Thoracic aorta (tissue), 2 donors: ENCODE measurements at regions not wholly inside any gene's neighbourhood (a gene's known extent, or its start where the extent isn't known, plus 50 kb on each side); places are given as distances from the start of the nearest gene placed in this dataset.

ENCODE experiments used
- ATAC-seq: fragments of 150-250 bp; one replicate; pipeline ENCODE4 v1.8.0; 2017; ENCODE audit warnings: low read depth; ENCODE audit not compliant: insufficient number of reproducible peaks, low FRiP score
- DNase-seq: peaks from one replicate; pipeline ENCODE4 v3.0.0-alpha.2; 2020; ENCODE audit warnings: low spot score
- H3K27ac ChIP-seq, 2 donors: fragments of 200-600 bp; sonication (generic); 1 replicate in 1 of 2; 2 replicates in 1 of 2; pipeline ENCODE4 v1.5.1; 2016; ENCODE audit warnings: mild to moderate bottlenecking in 2 of 2, moderate library complexity in 2 of 2
- H3K27me3 ChIP-seq: fragments of 200-600 bp; sonication (generic); replicated peaks from 2 replicates; pipeline ENCODE4 v1.6.0; 2016; ENCODE audit warnings: mild to moderate bottlenecking; ENCODE audit not compliant: insufficient read depth
- H3K36me3 ChIP-seq: fragments of 200-600 bp; sonication (generic); one replicate; pipeline ENCODE4 v1.5.1; 2016
- H3K4me1 ChIP-seq, 2 donors: fragments of 200-600 bp; sonication (generic); 1 replicate in 1 of 2; 2 replicates in 1 of 2; pipeline versions ENCODE4 v1.5.1 to v1.6.0; 2016; ENCODE audit warnings: low read depth in 2 of 2, mild to moderate bottlenecking in 1 of 2; ENCODE audit not compliant: control insufficient read depth in 1 of 2
- H3K4me3 ChIP-seq: fragments of 200-600 bp; sonication (generic); 2 replicates; pipeline ENCODE4 v1.5.1; 2016; ENCODE audit warnings: mild to moderate bottlenecking
- H3K9me3 ChIP-seq: fragments of 200-600 bp; sonication (generic); 2 replicates; pipeline ENCODE4 v1.5.1; 2016
- TF ChIP-seq, protein P1 (sequence below): fragments of 200-600 bp; sonication (generic); IDR thresholded peaks from one replicate; pipeline ENCODE4 v1.5.1; 2019; ENCODE audit warnings: antibody characterized with exemption

DNA sequence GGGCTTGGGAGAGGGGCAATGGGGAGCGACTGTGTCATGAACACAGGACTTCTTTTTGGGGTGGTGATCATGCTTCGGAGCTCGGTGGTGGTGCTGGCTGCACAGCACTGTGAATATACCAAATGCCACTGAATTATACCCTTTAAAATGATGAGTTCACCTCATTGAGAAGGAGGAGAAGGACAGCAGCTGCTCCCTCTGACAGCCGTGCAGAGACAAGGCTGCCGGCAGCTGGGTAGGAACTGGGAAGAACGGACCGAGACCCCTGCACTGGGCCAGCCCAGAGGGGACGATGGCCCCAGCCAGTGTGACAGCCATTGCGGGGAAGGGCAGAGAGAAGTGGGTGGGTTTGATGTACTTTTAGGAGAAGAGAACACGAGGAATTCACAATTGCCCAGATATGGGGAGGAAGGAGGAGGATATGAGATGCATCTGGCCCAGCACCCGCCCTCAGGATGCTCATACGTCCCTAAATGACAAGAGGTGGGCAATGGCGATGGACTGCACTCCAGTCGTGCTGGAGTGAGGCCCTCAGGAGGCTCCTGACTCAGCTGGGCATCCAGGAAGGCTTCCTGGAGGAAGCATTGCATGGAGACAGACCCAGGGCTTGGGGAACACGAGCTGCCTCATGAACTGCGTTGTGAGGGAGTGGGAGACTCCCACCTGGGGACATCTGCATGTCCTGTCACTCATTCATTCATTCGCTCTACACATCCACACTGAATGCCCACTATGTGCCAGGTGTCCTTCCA is 64.3 kb upstream of the C14orf180 start:
- ATAC-seq (no peak), DNase-seq (no peak)
- Histone ChIP-seq H3K36me3 (no peaks in the 10 kb centered on the region), H3K27ac (no peak overlapping the region), H3K9me3 (peaks cover 6% of the 10 kb centered on the region), H3K4me3 (no peak overlapping the region), H3K4me1 (no peaks in the 10 kb centered on the region), H3K27me3 (no peaks in the 10 kb centered on the region)
- TF ChIP-seq, protein P1, sequence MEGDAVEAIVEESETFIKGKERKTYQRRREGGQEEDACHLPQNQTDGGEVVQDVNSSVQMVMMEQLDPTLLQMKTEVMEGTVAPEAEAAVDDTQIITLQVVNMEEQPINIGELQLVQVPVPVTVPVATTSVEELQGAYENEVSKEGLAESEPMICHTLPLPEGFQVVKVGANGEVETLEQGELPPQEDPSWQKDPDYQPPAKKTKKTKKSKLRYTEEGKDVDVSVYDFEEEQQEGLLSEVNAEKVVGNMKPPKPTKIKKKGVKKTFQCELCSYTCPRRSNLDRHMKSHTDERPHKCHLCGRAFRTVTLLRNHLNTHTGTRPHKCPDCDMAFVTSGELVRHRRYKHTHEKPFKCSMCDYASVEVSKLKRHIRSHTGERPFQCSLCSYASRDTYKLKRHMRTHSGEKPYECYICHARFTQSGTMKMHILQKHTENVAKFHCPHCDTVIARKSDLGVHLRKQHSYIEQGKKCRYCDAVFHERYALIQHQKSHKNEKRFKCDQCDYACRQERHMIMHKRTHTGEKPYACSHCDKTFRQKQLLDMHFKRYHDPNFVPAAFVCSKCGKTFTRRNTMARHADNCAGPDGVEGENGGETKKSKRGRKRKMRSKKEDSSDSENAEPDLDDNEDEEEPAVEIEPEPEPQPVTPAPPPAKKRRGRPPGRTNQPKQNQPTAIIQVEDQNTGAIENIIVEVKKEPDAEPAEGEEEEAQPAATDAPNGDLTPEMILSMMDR: no peak

DNA sequence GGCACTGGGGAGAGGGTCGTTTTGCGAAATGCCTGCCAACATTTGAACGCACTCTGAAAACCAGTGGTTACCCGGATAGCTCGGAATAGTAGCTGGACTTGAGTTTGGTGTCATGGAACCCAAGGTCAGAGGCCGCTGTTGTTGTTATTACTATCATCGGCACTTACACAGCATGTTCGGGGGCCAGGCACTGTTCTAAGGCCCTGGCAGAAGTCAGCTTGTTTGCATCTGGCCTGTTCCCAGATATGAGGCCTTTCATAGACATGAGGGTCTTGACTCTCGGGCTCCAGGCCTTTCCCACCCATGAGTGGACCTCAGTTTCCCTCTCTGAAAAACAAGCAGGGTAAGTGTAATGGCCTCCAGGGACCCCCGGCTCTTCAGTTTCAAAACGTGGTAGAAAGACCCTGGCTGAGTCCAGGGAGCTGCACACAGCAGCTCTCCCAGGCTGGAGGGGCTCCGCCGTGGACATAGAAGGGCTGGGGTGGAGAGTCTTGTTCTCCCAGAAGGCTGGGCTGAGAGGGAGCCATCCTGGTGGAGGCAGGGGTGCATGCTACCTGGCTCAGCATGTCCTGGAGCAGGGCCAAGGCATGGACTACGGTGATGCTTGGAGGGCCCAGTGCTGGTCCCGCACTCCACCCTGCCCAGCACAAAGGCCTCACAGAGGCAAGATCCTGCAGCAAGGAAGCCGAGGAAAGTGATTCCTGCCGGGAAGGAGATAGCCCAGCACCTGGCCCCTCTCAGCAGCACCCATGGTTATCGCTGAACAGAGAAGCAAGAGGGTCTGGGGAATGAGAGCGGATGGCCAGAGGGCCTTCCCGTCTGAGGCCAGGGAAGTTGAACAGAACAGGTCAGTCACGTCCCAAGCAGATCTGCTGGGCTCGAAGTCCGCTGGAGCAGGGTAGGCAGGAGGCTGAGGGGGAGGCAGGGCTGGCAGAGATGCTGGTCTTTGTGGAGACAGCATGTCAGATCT is 63.5 kb upstream of the C14orf180 start:
- Histone ChIP-seq H3K36me3 (no peaks in the 10 kb centered on the region), H3K4me1 (no peaks in the 10 kb centered on the region), H3K4me3 (no peak overlapping the region), H3K27ac (no peak overlapping the region), H3K27me3 (no peaks in the 10 kb centered on the region), H3K9me3 (peaks cover 6% of the 10 kb centered on the region)
- ATAC-seq (no peak), DNase-seq (no peak)
- TF ChIP-seq, protein P1: no peak

DNA sequence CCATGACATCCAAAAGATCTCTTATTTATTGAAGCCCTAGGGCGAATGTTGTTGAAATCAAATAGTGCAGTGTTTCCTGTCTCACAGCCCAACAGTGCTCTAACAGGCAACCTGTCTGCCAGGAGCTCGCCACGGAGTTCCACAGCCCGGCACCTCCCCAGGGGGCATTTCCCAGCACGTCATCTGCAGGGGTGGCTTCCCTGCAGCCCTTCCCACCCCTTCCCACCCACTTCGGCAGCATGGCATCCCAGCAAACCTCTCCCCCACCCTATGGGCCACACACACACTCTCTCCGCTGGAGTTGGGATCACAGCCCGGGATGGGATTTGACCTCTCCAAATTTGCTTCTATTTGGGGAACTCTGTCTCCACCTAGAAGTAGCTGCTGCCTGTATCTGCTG is 62.7 kb upstream of the C14orf180 start:
- Histone ChIP-seq H3K27me3 (no peaks in the 10 kb centered on the region), H3K4me1 (no peaks in the 10 kb centered on the region), H3K4me3 (no peak overlapping the region), H3K9me3 (peaks cover 6% of the 10 kb centered on the region), H3K36me3 (no peaks in the 10 kb centered on the region), H3K27ac (no peak overlapping the region)
- DNase-seq (no peak), ATAC-seq (no peak)
- TF ChIP-seq, protein P1: no peak

DNA sequence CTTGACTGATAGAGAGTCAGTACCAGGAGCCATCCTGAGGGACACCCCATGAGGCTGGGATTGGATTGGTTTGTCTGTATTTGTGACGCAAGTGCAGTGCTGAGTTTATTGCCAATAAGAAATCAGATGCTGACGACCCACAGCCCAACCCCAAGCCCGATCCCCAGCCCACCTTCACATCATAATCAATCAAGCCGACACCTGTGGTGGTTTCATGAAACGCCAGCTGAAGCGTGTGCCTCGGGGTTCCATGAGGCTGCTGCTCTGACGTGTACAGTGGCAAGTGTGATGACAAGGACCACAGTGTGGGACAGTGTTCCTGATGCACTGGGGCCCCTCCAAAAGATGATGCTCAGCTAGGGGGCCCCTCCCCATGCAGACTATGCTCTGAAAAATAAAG is 62.1 kb upstream of the C14orf180 start:
- Histone ChIP-seq H3K9me3 (peaks cover 6% of the 10 kb centered on the region), H3K4me1 (no peaks in the 10 kb centered on the region), H3K27me3 (no peaks in the 10 kb centered on the region), H3K4me3 (no peak overlapping the region), H3K36me3 (no peaks in the 10 kb centered on the region), H3K27ac (no peak overlapping the region)
- ATAC-seq: no peak
- TF ChIP-seq, protein P1: no peak
- no peak for DNase-seq

DNA sequence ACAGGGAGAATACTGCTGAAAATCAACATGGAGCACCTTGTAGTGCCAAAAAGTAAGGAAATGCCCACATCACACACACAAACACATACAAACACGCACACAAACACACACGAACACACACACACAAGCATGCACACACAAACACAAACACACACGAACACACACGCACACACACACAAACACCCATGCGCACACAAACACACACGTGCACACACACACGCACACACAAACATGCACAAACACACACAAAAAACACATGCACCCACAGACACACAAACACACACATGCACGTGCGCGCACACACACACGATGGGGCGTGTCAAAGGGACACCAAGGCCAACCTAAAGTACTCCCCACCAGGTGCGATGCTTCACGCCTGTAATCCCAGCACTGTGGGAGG is 61.7 kb upstream of the C14orf180 start:
- DNase-seq (no peak), ATAC-seq (no peak)
- no peaks in the 10 kb centered on the region for H3K4me1 ChIP-seq
- H3K27ac ChIP-seq: no peak overlapping the region
- H3K36me3 ChIP-seq: no peaks in the 10 kb centered on the region
- TF ChIP-seq, protein P1: no peak
- no peak overlapping the region for H3K4me3 ChIP-seq
- peaks cover 6% of the 10 kb centered on the region for H3K9me3 ChIP-seq
- no peaks in the 10 kb centered on the region for H3K27me3 ChIP-seq
